LNCAP (cell line): ENCODE measurements at regions not wholly inside any gene's neighbourhood (a gene's known extent, or its start where the extent isn't known, plus 50 kb on each side); places are given as distances from the start of the nearest gene placed in this dataset.

ENCODE experiments used
- CTCF ChIP-seq: fragments of 450-650 bp; IDR thresholded peaks from 2 replicates; pipeline ENCODE4 v1.5.1; 2017; ENCODE audit warnings: mild to moderate bottlenecking

DNA sequence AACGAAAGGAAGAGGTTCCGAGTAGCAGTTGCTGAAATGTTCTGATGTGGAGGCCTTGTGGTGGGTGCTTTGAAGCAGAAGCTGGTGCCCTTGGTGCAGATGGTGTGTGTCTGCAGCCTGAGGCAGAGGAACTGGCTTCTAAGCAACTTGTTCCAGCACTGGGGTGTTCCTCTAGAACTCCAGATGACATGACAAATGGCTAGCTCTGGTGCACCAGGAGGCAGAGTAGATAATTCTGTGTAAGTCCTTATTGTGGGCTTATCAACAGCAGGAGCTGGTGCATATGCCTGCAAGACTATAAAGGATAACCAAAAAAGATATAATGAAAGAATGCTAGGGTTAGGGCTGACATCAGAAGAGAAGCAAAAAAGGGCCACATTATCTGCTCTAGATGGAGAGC, 76.5 kb downstream of the ARL5B start:
- no peak for TF ChIP-seq CTCF

DNA sequence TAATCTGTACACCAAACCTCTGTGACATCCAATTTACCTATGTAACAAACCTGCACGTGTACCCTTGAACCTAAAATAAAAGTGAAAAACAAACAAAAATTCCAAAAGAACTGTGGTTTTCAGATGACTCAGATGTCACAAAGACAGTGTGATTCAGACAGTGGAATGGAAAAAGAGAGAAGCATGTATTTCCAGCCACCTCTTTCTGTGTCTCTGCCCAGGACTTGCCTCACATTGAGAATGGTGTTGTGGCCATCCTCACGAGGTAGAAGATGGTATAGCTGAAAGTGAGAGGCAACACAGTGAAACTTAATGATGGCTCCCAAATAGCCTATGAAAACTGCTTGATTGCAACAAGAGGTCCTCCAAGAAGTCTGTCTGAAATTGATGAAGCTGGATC, 78.0 kb downstream of the ARL5B start:
- TF ChIP-seq CTCF: no peak

- no peak for TF ChIP-seq CTCF
Observed at GRCh38 chr10:18737841-18738240, 78.6 kb downstream of the ARL5B start.

DNA sequence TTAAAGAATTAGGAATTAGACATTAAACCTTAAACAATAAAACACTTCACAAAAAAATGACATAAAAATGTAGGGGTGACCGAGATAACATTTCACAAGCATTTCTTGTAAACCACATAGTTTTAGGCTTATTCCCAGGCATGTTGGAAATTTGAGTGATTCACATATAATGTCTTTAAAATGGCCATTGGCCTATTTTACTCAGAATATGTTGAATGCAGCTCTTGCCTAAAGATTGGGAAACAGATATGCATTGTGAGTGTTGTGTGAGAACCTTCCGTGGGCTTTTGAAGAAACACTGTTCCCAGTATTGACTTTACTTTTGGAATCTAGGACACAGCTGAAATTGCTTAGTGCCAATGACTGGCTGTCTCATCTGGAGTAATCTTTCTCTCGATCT, 79.6 kb downstream of the ARL5B start:
- no peak for TF ChIP-seq CTCF

- TF ChIP-seq CTCF: no peak
Observed at GRCh38 chr10:18743926-18744325, 84.7 kb downstream of the ARL5B start.

- TF ChIP-seq CTCF: no peak
Observed at GRCh38 chr10:18753312-18753895, 94.2 kb downstream of the ARL5B start.

DNA sequence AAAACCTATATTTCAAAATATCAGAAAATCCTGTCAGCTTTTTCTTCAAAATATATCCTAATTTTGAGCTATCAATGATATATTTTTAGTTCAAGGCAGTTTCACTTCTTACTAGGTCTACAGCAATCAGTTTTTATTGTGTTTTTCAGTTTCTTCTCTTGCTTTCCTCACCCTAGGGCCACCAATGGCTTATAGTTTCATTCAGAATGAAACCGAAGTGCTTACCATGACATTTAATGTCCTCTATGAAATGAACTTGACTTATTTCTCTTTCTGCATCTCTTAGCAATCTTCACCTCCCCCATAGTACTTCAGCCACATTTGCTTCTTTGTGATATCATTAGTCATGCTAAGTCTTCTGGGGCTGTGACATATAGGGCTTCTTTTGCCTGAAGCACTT, 100.3 kb downstream of the ARL5B start:
- no peak for TF ChIP-seq CTCF

DNA sequence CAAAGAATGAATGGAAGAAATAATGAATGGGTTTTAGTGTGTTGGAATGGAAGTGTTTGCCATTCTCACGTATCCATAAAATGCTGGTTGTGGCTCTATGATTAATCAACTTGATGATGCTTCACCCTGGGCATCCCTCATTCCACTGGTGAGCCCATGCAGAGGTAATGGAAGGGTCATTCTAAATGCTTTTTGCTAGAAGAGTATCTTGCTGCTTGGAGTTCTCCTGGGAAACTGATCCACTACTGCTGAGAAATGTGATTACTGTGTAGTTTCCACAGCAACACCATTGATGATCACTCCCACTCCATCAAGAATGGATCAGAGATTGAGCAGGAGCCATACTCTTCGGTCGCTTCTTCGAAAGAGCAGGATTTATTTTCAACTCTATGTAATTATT, 101.6 kb downstream of the ARL5B start:
- no peak for TF ChIP-seq CTCF
